SK-N-SH treated with all-trans-retinoic acid at 6 μM for 48 hours (cell line): ENCODE measurements at regions not wholly inside any gene's neighbourhood (a gene's known extent, or its start where the extent isn't known, plus 50 kb on each side); places are given as distances from the start of the nearest gene placed in this dataset.

Source experiments
- ATAC-seq: fragments of 200-7000 bp; cut with Tn5 transposase; 3 replicates; pipeline ENCODE4 v1.9.1; 2020; ENCODE audit warnings: mild to moderate bottlenecking, moderate library complexity
- ARNTL ChIP-seq: fragments of 450-650 bp; formaldehyde crosslinking; IDR thresholded peaks from 2 replicates; pipeline ENCODE4 v1.5.0; 2020; ENCODE audit warnings: low read depth, mild to moderate bottlenecking, moderate library complexity, borderline replicate concordance
- BACH2 ChIP-seq: fragments of 250-450 bp; sonication (Bioruptor Pico); IDR thresholded peaks from 2 replicates; pipeline ENCODE4 v1.9.0; 2021; ENCODE audit warnings: mild to moderate bottlenecking, borderline replicate concordance
- CREB5 ChIP-seq: fragments of 250-450 bp; sonication (Bioruptor Pico); IDR thresholded peaks from 2 replicates; pipeline ENCODE4 v1.5.1; 2020; ENCODE audit warnings: low read depth, mild to moderate bottlenecking, moderate library complexity
- CSDC2 ChIP-seq: fragments of 250-450 bp; sonication (Bioruptor Pico); IDR thresholded peaks from 2 replicates; pipeline ENCODE4 v1.5.0; 2020; ENCODE audit warnings: mild to moderate bottlenecking, moderate library complexity
- CSRNP3 ChIP-seq: fragments of 250-450 bp; sonication (Bioruptor Pico); IDR thresholded peaks from 2 replicates; pipeline ENCODE4 v1.5.1; 2021; ENCODE audit warnings: mild to moderate bottlenecking, moderate library complexity
- PATZ1 ChIP-seq: fragments of 250-450 bp; sonication (Bioruptor Pico); IDR thresholded peaks from 2 replicates; pipeline ENCODE4 v1.8.0; 2020; ENCODE audit warnings: mild to moderate bottlenecking, moderate library complexity, borderline replicate concordance
- POU6F1 ChIP-seq: fragments of 250-450 bp; sonication (Bioruptor Pico); IDR thresholded peaks from 2 replicates; pipeline ENCODE4 v1.8.0; 2021; ENCODE audit warnings: low read depth, mild to moderate bottlenecking, moderate library complexity, borderline replicate concordance
- PPARA ChIP-seq: fragments of 250-450 bp; sonication (Bioruptor Pico); IDR thresholded peaks from 2 replicates; pipeline ENCODE4 v1.5.0; 2020; ENCODE audit warnings: mild to moderate bottlenecking, borderline replicate concordance
- RARB ChIP-seq: fragments of 250-450 bp; sonication (Bioruptor Pico); IDR thresholded peaks from 2 replicates; pipeline ENCODE4 v1.8.0; 2021; ENCODE audit warnings: mild to moderate bottlenecking, moderate library complexity
- TCF4 ChIP-seq: fragments of 250-450 bp; sonication (Bioruptor Pico); IDR thresholded peaks from 2 replicates; pipeline ENCODE4 v1.8.0; 2021; ENCODE audit warnings: mild to moderate bottlenecking, moderate library complexity, borderline replicate concordance
- TOX ChIP-seq: fragments of 250-450 bp; sonication (Bioruptor Pico); IDR thresholded peaks from 2 replicates; pipeline ENCODE4 v1.8.0; 2021; ENCODE audit warnings: mild to moderate bottlenecking, moderate library complexity, borderline replicate concordance
- TSHZ2 ChIP-seq: fragments of 250-450 bp; sonication (Bioruptor Pico); IDR thresholded peaks from 2 replicates; pipeline ENCODE4 v1.5.0; 2020; ENCODE audit warnings: mild to moderate bottlenecking, moderate library complexity
- ZC3H10 ChIP-seq: fragments of 250-450 bp; sonication (Bioruptor Pico); IDR thresholded peaks from 2 replicates; pipeline ENCODE4 v1.5.1; 2021; ENCODE audit warnings: mild to moderate bottlenecking, moderate library complexity
- ZFP3 ChIP-seq: fragments of 250-450 bp; sonication (Bioruptor Pico); IDR thresholded peaks from 2 replicates; pipeline ENCODE4 v1.5.0; 2020; ENCODE audit warnings: mild to moderate bottlenecking, moderate library complexity
- ZNF70 ChIP-seq: fragments of 450-650 bp; formaldehyde crosslinking; IDR thresholded peaks from 2 replicates; pipeline ENCODE4 v1.5.0; 2020; ENCODE audit warnings: mild to moderate bottlenecking, moderate library complexity
- ZNF8 ChIP-seq: fragments of 450-650 bp; formaldehyde crosslinking; IDR thresholded peaks from 2 replicates; pipeline ENCODE4 v1.5.0; 2020; ENCODE audit warnings: mild to moderate bottlenecking, moderate library complexity

- TF ChIP-seq CREB5 (CRISPR knock-in tag) = no peak
- no peak for TF ChIP-seq ZNF8 (CRISPR knock-in tag)
- TF ChIP-seq ARNTL (CRISPR knock-in tag) = no peak
- TF ChIP-seq, all 23 proteins: peak for 0
Observed at GRCh38 chr7:52616552-52616951, 418.9 kb upstream of the POM121L12 start (continued).

GRCh38 chr7:52615021-52615695, 420.3 kb upstream of the POM121L12 start:
- TF ChIP-seq PPARA (no peak), RARB (CRISPR knock-in tag) (no peak), CSDC2 (no peak), CREB5 (CRISPR knock-in tag) (no peak), CSRNP3 (CRISPR knock-in tag) (no peak), ZNF70 (CRISPR knock-in tag) (no peak), ZC3H10 (CRISPR knock-in tag) (no peak), TSHZ2 (CRISPR knock-in tag) (no peak), PATZ1 (CRISPR knock-in tag) (no peak), TCF4 (CRISPR knock-in tag) (no peak), POU6F1 (CRISPR knock-in tag) (no peak), ZNF8 (CRISPR knock-in tag) (no peak), BACH2 (CRISPR knock-in tag) (no peak), ZFP3 (CRISPR knock-in tag) (no peak), TOX (no peak)
- no peak for ATAC-seq

GRCh38 chr7:52609511-52609910, 425.9 kb upstream of the POM121L12 start:
- no peak for TF ChIP-seq PATZ1 (CRISPR knock-in tag)
- TF ChIP-seq, all 23 proteins: peak for 0
- no peak for ATAC-seq
